ENCODE measurements at regions not wholly inside any gene's neighbourhood (a gene's known extent, or its start where the extent isn't known, plus 50 kb on each side); places are given as distances from the start of the nearest gene placed in this dataset.

- no peak for DNase-seq
These were observed 396.4 kb downstream of the TMEM232 start for GRCh38 chr5:110329955-110330525.

GRCh38 chr5:110333384-110333783, 393.1 kb downstream of the TMEM232 start:
- DNase-seq = no peak

GRCh38 chr5:110335361-110336066, 391.0 kb downstream of the TMEM232 start:
- DNase-seq = no peak

GRCh38 chr5:110338341-110339083, 388.0 kb downstream of the TMEM232 start:
- DNase-seq = no peak

- DNase-seq = no peak
These were observed 387.1 kb downstream of the TMEM232 start for GRCh38 chr5:110339399-110339798.

GRCh38 chr5:110341836-110342235, 384.6 kb downstream of the TMEM232 start:
- DNase-seq = no peak

GRCh38 chr5:110342683-110343082, 383.8 kb downstream of the TMEM232 start:
- no peak for DNase-seq

- no peak for DNase-seq
These were observed 382.9 kb downstream of the TMEM232 start for GRCh38 chr5:110343616-110344015.

GRCh38 chr5:110345623-110346022, 380.8 kb downstream of the TMEM232 start:
- DNase-seq = no peak

GRCh38 chr5:110346893-110347358, 379.5 kb downstream of the TMEM232 start:
- DNase-seq = no peak

GRCh38 chr5:110347781-110348180, 378.7 kb downstream of the TMEM232 start:
- DNase-seq = no peak

- DNase-seq = no peak
These were observed 375.0 kb downstream of the TMEM232 start for GRCh38 chr5:110351430-110351829.

GRCh38 chr5:110354311-110354710, 372.2 kb downstream of the TMEM232 start:
- DNase-seq = no peak

GRCh38 chr5:110354915-110355644, 371.4 kb downstream of the TMEM232 start:
- no peak for DNase-seq

- no peak for DNase-seq
These were observed 369.8 kb downstream of the TMEM232 start for GRCh38 chr5:110356677-110357076.

- DNase-seq = no peak
These were observed 367.2 kb downstream of the TMEM232 start for GRCh38 chr5:110359221-110359620.

GRCh38 chr5:110361471-110361870, 365.0 kb downstream of the TMEM232 start:
- no peak for DNase-seq

- DNase-seq = no peak
These were observed 364.2 kb downstream of the TMEM232 start for GRCh38 chr5:110362261-110362660.

GRCh38 chr5:110366716-110367115, 359.8 kb downstream of the TMEM232 start:
- DNase-seq = no peak
